SU-DHL-6 (cell line): ENCODE measurements at regions not wholly inside any gene's neighbourhood (a gene's known extent, or its start where the extent isn't known, plus 50 kb on each side); places are given as distances from the start of the nearest gene placed in this dataset.

ENCODE experiments used
- H2AFZ ChIP-seq: fragments of 200-600 bp; sonication (generic); 2 replicates; pipeline ENCODE4 v1.6.1; 2014; ENCODE audit warnings: low read depth, mild to moderate bottlenecking, moderate library complexity, mixed read lengths, antibody characterized with exemption, low read length; ENCODE audit not compliant: severe bottlenecking
- H3F3A ChIP-seq: fragments of 200-600 bp; shearing (Covaris generic); 2 replicates; pipeline ENCODE4 v1.6.0; 2016; ENCODE audit warnings: antibody characterized with exemption, mild to moderate bottlenecking; ENCODE audit not compliant: insufficient read depth
- H3K27ac ChIP-seq: fragments of 200-600 bp; sonication (generic); 2 replicates; pipeline ENCODE4 v1.5.1; 2016; ENCODE audit warnings: low read depth, mild to moderate bottlenecking, low read length, moderate library complexity, mixed read lengths
- H3K27me3 ChIP-seq: fragments of 200-600 bp; sonication (generic), shearing (Covaris generic); 2 replicates; pipeline ENCODE4 v1.6.0; 2014; ENCODE audit warnings: mild to moderate bottlenecking, low read length
- H3K36me3 ChIP-seq: fragments of 200-600 bp; sonication (generic); 2 replicates; pipeline ENCODE4 v1.6.1; 2014; ENCODE audit warnings: mild to moderate bottlenecking, low read length, mixed read lengths
- H3K4me2 ChIP-seq: fragments of 300-600, 200-600 bp; shearing (Covaris generic), sonication (generic); 2 replicates; pipeline ENCODE4 v1.6.0; 2014; ENCODE audit warnings: low read length, low read depth, mild to moderate bottlenecking; ENCODE audit not compliant: poor library complexity, severe bottlenecking
- H3K4me3 ChIP-seq: fragments of 200-600 bp; sonication (generic); 2 replicates; pipeline ENCODE4 v1.5.1; 2014; ENCODE audit warnings: antibody characterized with exemption, low read length, mild to moderate bottlenecking, mixed read lengths; ENCODE audit not compliant: insufficient read depth, poor library complexity, severe bottlenecking
- H3K79me2 ChIP-seq: fragments of 200-600 bp; sonication (generic); 2 replicates; pipeline ENCODE4 v1.6.1; 2014; ENCODE audit warnings: mild to moderate bottlenecking, low read length, moderate library complexity; ENCODE audit not compliant: insufficient read depth
- H3K9ac ChIP-seq: fragments of 200-600 bp; sonication (generic); 2 replicates; pipeline ENCODE4 v1.7.0; 2014; ENCODE audit warnings: mild to moderate bottlenecking, low read length
- H3K9me2 ChIP-seq: fragments of 200-600 bp; sonication (generic); replicated peaks from 2 replicates; pipeline ENCODE4 v1.6.1; 2014; ENCODE audit warnings: low read length; ENCODE audit not compliant: insufficient read depth
- H3K9me3 ChIP-seq: fragments of 200-600 bp; sonication (generic); 2 replicates; pipeline ENCODE4 v1.6.1; 2014; ENCODE audit warnings: low read length, mixed read lengths; ENCODE audit not compliant: insufficient read depth
- H4K20me1 ChIP-seq: fragments of 200-600 bp; sonication (generic); 2 replicates; pipeline ENCODE4 v1.6.1; 2014; ENCODE audit warnings: low read depth, mild to moderate bottlenecking, antibody characterized with exemption, low read length, moderate library complexity, mixed read lengths
- EZH2phosphoT487 ChIP-seq: fragments of 200-600 bp; sonication (generic), shearing (Covaris generic); conservative IDR thresholded peaks from 2 replicates; pipeline ENCODE4 v1.6.1; 2018; ENCODE audit warnings: mild to moderate bottlenecking, antibody characterized with exemption, low read length, moderate library complexity, mixed read lengths
- TF ChIP-seq, protein P1 (sequence below): fragments of 200-600 bp; sonication (generic); IDR thresholded peaks from one replicate; pipeline ENCODE4 v1.5.1; 2017; ENCODE audit warnings: antibody characterized with exemption, mild to moderate bottlenecking, low read length, moderate library complexity; ENCODE audit not compliant: insufficient read depth, poor library complexity, severe bottlenecking

DNA sequence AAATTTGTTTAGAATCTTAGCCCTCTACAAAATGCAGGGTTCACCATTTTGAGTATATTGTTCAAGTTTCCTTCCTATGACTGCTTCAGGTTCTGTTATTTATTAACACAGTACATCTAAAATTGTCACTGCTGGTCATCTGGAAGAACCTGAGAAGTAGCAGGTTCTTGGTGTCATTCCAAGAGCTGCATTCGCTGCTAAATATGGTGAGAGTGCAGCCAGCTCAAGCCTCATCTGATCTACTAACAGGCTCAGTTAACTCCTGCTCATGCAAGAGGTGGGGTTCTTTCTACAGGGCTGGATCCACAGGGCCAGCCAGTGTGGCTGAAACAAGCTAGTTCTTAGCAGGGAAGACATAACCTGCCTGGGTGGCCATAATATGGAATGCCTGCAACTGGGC lies 1946.1 kb downstream of the TP53TG3F start:
- no peak overlapping the region for H3K4me2 ChIP-seq
- no peak overlapping the region for H3K4me3 ChIP-seq
- H3K9me3 ChIP-seq = no peaks in the 10 kb centered on the region
- no peaks in the 10 kb centered on the region for H3F3A ChIP-seq
- H3K9me2 ChIP-seq = no peaks in the 10 kb centered on the region
- no peaks in the 10 kb centered on the region for H3K36me3 ChIP-seq
- no peak overlapping the region for H2AFZ ChIP-seq
- H4K20me1 ChIP-seq = no peaks in the 10 kb centered on the region
- H3K79me2 ChIP-seq = no peaks in the 10 kb centered on the region
- no peak overlapping the region for H3K27ac ChIP-seq
- no peak for TF ChIP-seq EZH2phosphoT487
- TF ChIP-seq, protein P1, sequence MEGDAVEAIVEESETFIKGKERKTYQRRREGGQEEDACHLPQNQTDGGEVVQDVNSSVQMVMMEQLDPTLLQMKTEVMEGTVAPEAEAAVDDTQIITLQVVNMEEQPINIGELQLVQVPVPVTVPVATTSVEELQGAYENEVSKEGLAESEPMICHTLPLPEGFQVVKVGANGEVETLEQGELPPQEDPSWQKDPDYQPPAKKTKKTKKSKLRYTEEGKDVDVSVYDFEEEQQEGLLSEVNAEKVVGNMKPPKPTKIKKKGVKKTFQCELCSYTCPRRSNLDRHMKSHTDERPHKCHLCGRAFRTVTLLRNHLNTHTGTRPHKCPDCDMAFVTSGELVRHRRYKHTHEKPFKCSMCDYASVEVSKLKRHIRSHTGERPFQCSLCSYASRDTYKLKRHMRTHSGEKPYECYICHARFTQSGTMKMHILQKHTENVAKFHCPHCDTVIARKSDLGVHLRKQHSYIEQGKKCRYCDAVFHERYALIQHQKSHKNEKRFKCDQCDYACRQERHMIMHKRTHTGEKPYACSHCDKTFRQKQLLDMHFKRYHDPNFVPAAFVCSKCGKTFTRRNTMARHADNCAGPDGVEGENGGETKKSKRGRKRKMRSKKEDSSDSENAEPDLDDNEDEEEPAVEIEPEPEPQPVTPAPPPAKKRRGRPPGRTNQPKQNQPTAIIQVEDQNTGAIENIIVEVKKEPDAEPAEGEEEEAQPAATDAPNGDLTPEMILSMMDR = no peak
- H3K9ac ChIP-seq = no peak overlapping the region
- H3K27me3 ChIP-seq = no peaks in the 10 kb centered on the region

DNA sequence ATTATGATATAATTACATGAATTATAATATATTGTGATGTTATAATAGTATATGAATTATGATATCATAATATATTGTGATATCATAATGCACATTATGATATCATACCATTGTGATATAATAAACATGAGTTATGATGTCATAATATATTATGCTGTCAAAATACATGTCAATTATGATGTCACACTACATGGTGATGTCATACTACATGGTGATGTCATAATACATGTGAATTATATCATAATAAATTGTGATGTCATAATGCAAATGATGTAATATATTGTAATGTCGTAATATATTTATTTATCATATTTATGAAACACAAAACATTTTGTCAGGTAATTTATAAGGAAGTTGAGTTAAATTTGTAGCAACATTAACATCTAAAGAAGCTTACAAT lies 1950.1 kb downstream of the TP53TG3F start:
- Histone ChIP-seq H3K4me3 (no peak overlapping the region), H2AFZ (no peak overlapping the region), H4K20me1 (no peaks in the 10 kb centered on the region), H3K27me3 (no peaks in the 10 kb centered on the region), H3K9ac (no peak overlapping the region), H3K36me3 (no peaks in the 10 kb centered on the region), H3K79me2 (no peaks in the 10 kb centered on the region), H3F3A (no peaks in the 10 kb centered on the region), H3K4me2 (no peak overlapping the region), H3K9me2 (no peaks in the 10 kb centered on the region), H3K9me3 (peaks cover 6% of the 10 kb centered on the region; the same call in 1 of the 2 replicates), H3K27ac (no peak overlapping the region)
- TF ChIP-seq EZH2phosphoT487 = no peak
- TF ChIP-seq, protein P1 = no peak

DNA sequence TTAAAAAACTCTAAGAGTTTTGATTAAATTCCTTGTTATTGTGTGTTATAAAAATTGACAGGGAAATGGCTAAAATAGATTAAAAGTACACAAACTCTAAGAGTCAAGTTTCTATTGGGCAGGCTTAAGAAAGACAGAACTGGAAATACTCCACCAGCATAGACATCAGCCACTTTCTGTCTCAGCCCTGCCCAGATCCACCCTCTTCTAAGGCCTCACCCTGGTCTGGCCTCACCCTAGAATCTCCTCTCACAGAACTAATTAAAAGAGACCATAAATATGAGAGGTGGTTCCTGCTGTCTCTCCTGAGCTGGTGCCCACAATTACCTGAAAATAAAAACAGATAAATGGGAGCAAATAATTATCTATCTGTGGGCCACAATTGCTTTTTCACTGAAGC lies 1951.0 kb downstream of the TP53TG3F start:
- Histone ChIP-seq H3K4me3 (no peak overlapping the region), H3F3A (no peaks in the 10 kb centered on the region), H2AFZ (no peak overlapping the region), H3K9me2 (no peaks in the 10 kb centered on the region), H3K36me3 (no peaks in the 10 kb centered on the region), H3K9me3 (peaks cover 6% of the 10 kb centered on the region; the same call in 1 of the 2 replicates), H3K27me3 (no peaks in the 10 kb centered on the region), H4K20me1 (no peaks in the 10 kb centered on the region), H3K4me2 (no peak overlapping the region), H3K27ac (no peak overlapping the region), H3K79me2 (no peaks in the 10 kb centered on the region), H3K9ac (no peak overlapping the region)
- TF ChIP-seq EZH2phosphoT487 = no peak
- TF ChIP-seq, protein P1 = no peak
